B cell (primary cell): ENCODE measurements at regions not wholly inside any gene's neighbourhood (a gene's known extent, or its start where the extent isn't known, plus 50 kb on each side); places are given as distances from the start of the nearest gene placed in this dataset.

Experiments
- ATAC-seq: fragments of 200-7000 bp; cut with Tn5 transposase; one replicate; pipeline ENCODE4 v1.10.0; 2021; ENCODE audit warnings: low read depth, mild to moderate bottlenecking, moderate number of reproducible peaks, moderate library complexity
- CTCF ChIA-PET: fragments of 350-600 bp; sonication (Branson Sonifier 250); formaldehyde crosslinking; loops from one replicate; lab custom pipeline; 2021; ENCODE audit warnings: antibody characterized with exemption, inconsistent platforms; lab: Charles Lee
- POLR2A ChIA-PET: fragments of 350-600 bp; sonication (Branson Sonifier 250); formaldehyde crosslinking; loops from one replicate; lab custom pipeline; 2021; ENCODE audit warnings: antibody characterized with exemption; lab: Charles Lee
- DNase-seq: peaks from one replicate; pipeline ENCODE4 v3.0.0; 2013
- H2AFZ ChIP-seq: 2 replicates; pipeline ENCODE4 v1.6.1; 2012; ENCODE audit warnings: mild to moderate bottlenecking, low read depth, low read length; ENCODE audit not compliant: insufficient read depth, poor library complexity, severe bottlenecking
- H3K27ac ChIP-seq, 2 donors: 1 replicate in 1 of 2; 2 replicates in 1 of 2; pipeline ENCODE4 v1.5.1; 2012 to 2013; ENCODE audit warnings: low read length in 2 of 2, mild to moderate bottlenecking in 2 of 2, moderate library complexity in 1 of 2
- H3K27me3 ChIP-seq, 4 experiments: fragments of 200-600 bp in 1 of 4; sonication (generic) in 1 of 4; replicated peaks in 1 of 4; 1 replicate in 2 of 4; 2 replicates in 2 of 4; pipeline versions ENCODE4 v1.6.1 to v1.7.0; 2013 to 2016; ENCODE audit warnings: low read length in 3 of 4, mild to moderate bottlenecking in 2 of 4, mixed read lengths in 1 of 4, moderate library complexity in 1 of 4; ENCODE audit not compliant: insufficient read depth in 4 of 4, control insufficient read depth in 3 of 4; ENCODE audit errors: control extremely low read depth in 1 of 4
- H3K36me3 ChIP-seq, 2 experiments: replicated peaks in 1 of 2; 1 replicate in 1 of 2; 2 replicates in 1 of 2; pipeline versions ENCODE4 v1.6.1 to v1.7.1; 2013; ENCODE audit warnings: low read length in 1 of 2; ENCODE audit not compliant: insufficient read depth in 2 of 2, control insufficient read depth in 1 of 2; ENCODE audit errors: control extremely low read depth in 1 of 2, extremely low read depth in 1 of 2
- H3K4me1 ChIP-seq, 2 donors: fragments of 200-600 bp in 1 of 2; sonication (generic) in 1 of 2; 1 replicate in 1 of 2; 2 replicates in 1 of 2; pipeline versions ENCODE4 v1.5.1 to v1.6.1; 2013 to 2017; ENCODE audit warnings: low read length in 2 of 2; ENCODE audit not compliant: control insufficient read depth in 2 of 2, insufficient read depth in 2 of 2
- H3K4me2 ChIP-seq: replicated peaks from 2 replicates; pipeline ENCODE3; 2012; ENCODE audit warnings: mild to moderate bottlenecking, low read depth, low read length; ENCODE audit not compliant: poor library complexity, severe bottlenecking
- H3K4me3 ChIP-seq, 5 experiments: fragments of 200-600 bp in 1 of 5; sonication (generic) in 1 of 5; 1 replicate in 3 of 5; 2 replicates in 2 of 5; pipeline versions ENCODE4 v1.5.1 to v1.7.0; 2011 to 2016; ENCODE audit warnings: low read length in 4 of 5, mild to moderate bottlenecking in 4 of 5, low read depth in 2 of 5, control low read depth in 1 of 5, moderate library complexity in 1 of 5; ENCODE audit not compliant: insufficient read depth in 1 of 5; ENCODE audit errors: control extremely low read depth in 1 of 5, extremely low read depth in 1 of 5
- H3K79me2 ChIP-seq: fragments of 200-600 bp; sonication (generic); one replicate; pipeline ENCODE4 v1.6.0; 2016; ENCODE audit warnings: low read length; ENCODE audit not compliant: control insufficient read depth, insufficient read depth
- H3K9ac ChIP-seq: fragments of 200-600 bp; sonication (generic); 2 replicates; pipeline ENCODE4 v1.6.1; 2017; ENCODE audit warnings: mild to moderate bottlenecking, low read length, moderate library complexity
- H3K9me3 ChIP-seq, 3 donors: one replicate each; pipeline versions ENCODE4 v1.6.1 to v1.7.1; 2013; ENCODE audit warnings: low read length in 2 of 3; ENCODE audit not compliant: control insufficient read depth in 2 of 3, insufficient read depth in 1 of 3; ENCODE audit errors: control extremely low read depth in 1 of 3
- H4K20me1 ChIP-seq: 2 replicates; pipeline ENCODE4 v1.6.0; 2012; ENCODE audit warnings: mild to moderate bottlenecking, low read length; ENCODE audit not compliant: insufficient read depth, control insufficient read depth, poor library complexity, severe bottlenecking
- H3K27ac Mint-ChIP-seq: one replicate; pipeline ENCODE4 v1.8.0; 2021; ENCODE audit warnings: mixed read lengths
- H3K27me3 Mint-ChIP-seq: one replicate; pipeline ENCODE4 v1.8.0; 2021; ENCODE audit warnings: mixed read lengths
- H3K4me1 Mint-ChIP-seq: one replicate; pipeline ENCODE4 v1.8.0; 2021; ENCODE audit warnings: mixed read lengths
- H3K4me3 Mint-ChIP-seq: one replicate; pipeline ENCODE4 v1.8.0; 2021; ENCODE audit warnings: mixed read lengths
- H3K9me3 Mint-ChIP-seq: one replicate; pipeline ENCODE4 v1.8.0; 2022; ENCODE audit warnings: mixed read lengths; ENCODE audit not compliant: insufficient read depth
- CTCF ChIP-seq: fragments of 200-600 bp; IDR thresholded peaks from one replicate; pipeline ENCODE4 v1.8.0; 2022; ENCODE audit warnings: antibody characterized with exemption, mild to moderate bottlenecking
- EZH2 ChIP-seq: IDR thresholded peaks from 2 replicates; pipeline ENCODE4 v1.6.1; 2012; ENCODE audit warnings: borderline replicate concordance, low read depth, mild to moderate bottlenecking, moderate library complexity, low read length; ENCODE audit not compliant: insufficient read depth, poor library complexity, severe bottlenecking
- WGBS: methylation state at CpG from one replicate; pipeline ENCODE4 v1.1.5; 2013; ENCODE audit warnings: missing lambda C conversion rate; ENCODE audit not compliant: insufficient coverage; 5-methylcytosine and 5-hydroxymethylcytosine counted together
- intact Hi-C: fragments of 100-400 bp; cut with micrococcal nuclease; formaldehyde crosslinking; loops from one replicate; pipeline ENCODE4 v1.10.0; 2022

DNA sequence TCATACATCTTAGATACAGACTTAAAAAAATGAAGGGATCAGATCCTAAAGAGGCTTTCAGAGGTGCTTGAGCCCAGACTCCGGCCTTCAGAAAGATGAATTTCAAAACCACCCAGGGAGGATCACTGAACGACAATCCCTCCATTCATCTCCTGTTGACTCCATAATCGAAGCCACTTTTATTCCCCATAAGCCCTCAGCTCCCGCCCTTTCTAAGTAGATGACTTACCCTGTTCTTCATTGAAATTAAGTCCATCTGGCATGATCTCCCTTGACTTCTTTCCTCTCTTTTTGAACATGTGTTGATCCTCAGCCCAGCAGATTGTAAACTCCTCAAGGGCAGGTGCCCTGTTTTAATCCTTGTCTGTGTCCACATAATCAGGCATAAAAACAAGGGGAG lies 50.8 kb upstream of the ASTN2 start:
- no peaks in the 10 kb centered on the region for H3K36me3 ChIP-seq
- H3K4me1 ChIP-seq = no peaks in the 10 kb centered on the region
- H3K27ac Mint-ChIP-seq = no peak overlapping the region
- no peaks in the 10 kb centered on the region for H4K20me1 ChIP-seq
- TF ChIP-seq CTCF = no peak
- no peak for TF ChIP-seq EZH2
- ChIA-PET CTCF (no interaction called here), POLR2A (no interaction called here)
- H3K27me3 Mint-ChIP-seq = peaks cover 13% of the 10 kb centered on the region
- intact Hi-C loops = no loop called here
- no peak overlapping the region for H3K4me3 ChIP-seq
- H2AFZ ChIP-seq = no peak overlapping the region
- no peak overlapping the region for H3K27ac ChIP-seq
- H3K4me3 Mint-ChIP-seq = no peak overlapping the region
- DNase-seq (no peak), ATAC-seq (no peak)
- no peaks in the 10 kb centered on the region for H3K27me3 ChIP-seq
- no peaks in the 10 kb centered on the region for H3K9me3 ChIP-seq
- no peak overlapping the region for H3K9ac ChIP-seq
- 86% methylated on average over 4 of the region's 4 CpGs for WGBS
- H3K79me2 ChIP-seq = no peaks in the 10 kb centered on the region
- no peaks in the 10 kb centered on the region for H3K9me3 Mint-ChIP-seq
- no peak overlapping the region for H3K4me2 ChIP-seq
- H3K4me1 Mint-ChIP-seq = no peaks in the 10 kb centered on the region

- no peak overlapping the region for H3K9ac ChIP-seq
- H3K36me3 ChIP-seq = no peaks in the 10 kb centered on the region
- no peaks in the 10 kb centered on the region for H3K4me1 ChIP-seq
- H3K79me2 ChIP-seq = no peaks in the 10 kb centered on the region
- no peaks in the 10 kb centered on the region for H3K4me1 Mint-ChIP-seq
- H3K9me3 Mint-ChIP-seq = no peaks in the 10 kb centered on the region
- H3K4me3 Mint-ChIP-seq = no peak overlapping the region
- POLR2A ChIA-PET = no interaction called here
- no peak for DNase-seq
- no peak for ATAC-seq
- no peak overlapping the region for H3K4me3 ChIP-seq
- H3K27ac ChIP-seq = no peak overlapping the region
- 86% methylated on average over 1 of the region's 1 CpG for WGBS
- H3K27me3 ChIP-seq = no peaks in the 10 kb centered on the region
- TF ChIP-seq CTCF = no peak
- no peak for TF ChIP-seq EZH2
- intact Hi-C loops = no loop called here
- H4K20me1 ChIP-seq = no peaks in the 10 kb centered on the region
- H3K27me3 Mint-ChIP-seq = peaks cover 13% of the 10 kb centered on the region
- H3K4me2 ChIP-seq = no peak overlapping the region
- H3K27ac Mint-ChIP-seq = no peak overlapping the region
- CTCF ChIA-PET = no interaction called here
- H2AFZ ChIP-seq = no peak overlapping the region
- H3K9me3 ChIP-seq = no peaks in the 10 kb centered on the region
Observed at GRCh38 chr9:117464941-117465616, 50.2 kb upstream of the ASTN2 start.
